Activated CD4-positive, alpha-beta T cell treated with anti-CD3 and anti-CD28 coated beads, Interleukin-10, Interleukin-2, amounts not matched to agents 100 ng/mL and 50 ng/mL, durations not matched to agents 16 hours and 8 hours (primary cell): ENCODE measurements at regions not wholly inside any gene's neighbourhood (a gene's known extent, or its start where the extent isn't known, plus 50 kb on each side); places are given as distances from the start of the nearest gene placed in this dataset.
A peak's percentile ranks its signal among the peaks of the same experiment; 100 is the strongest.

Source experiments
- DNase-seq: peaks from one replicate; pipeline ENCODE4 v3.0.0-alpha.2; 2020

DNA sequence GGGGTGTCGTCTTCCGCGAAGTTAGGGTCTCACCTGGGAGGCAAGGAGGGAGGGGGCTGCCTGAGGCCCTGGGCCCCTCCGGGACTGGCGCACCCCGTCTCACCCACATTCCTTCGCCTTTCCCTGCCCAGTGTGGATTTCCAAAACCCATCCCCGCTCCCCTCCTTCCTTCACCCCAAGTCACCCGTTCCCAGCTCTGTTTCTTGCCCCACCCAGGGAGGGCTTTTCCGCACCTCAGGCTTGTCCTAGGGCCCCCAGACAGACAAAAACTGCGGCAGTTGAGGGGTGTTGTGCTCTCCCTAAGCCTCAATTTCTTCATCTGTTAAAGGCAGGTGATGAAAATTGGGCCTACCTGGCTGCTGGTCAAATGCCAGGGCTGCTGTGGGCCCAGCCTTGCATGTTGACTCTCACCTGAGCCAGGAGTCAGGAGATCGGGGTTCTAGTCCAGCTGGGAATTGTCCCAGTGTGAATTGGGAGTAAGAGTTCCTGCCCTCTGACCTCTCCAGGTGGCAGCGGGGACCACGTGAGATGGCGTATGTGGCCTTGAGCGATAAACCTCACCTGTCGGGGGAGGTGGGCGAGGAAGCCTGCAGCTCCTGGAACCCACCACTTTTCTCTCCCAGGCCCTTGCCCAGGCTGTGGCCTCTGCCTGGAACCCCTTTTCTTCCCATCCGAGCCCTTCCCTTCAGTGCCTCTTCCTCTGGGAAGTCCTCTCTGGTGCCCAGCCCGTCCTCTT, 143.4 kb upstream of the IER5L start:
- DNase-seq: no peak

DNA sequence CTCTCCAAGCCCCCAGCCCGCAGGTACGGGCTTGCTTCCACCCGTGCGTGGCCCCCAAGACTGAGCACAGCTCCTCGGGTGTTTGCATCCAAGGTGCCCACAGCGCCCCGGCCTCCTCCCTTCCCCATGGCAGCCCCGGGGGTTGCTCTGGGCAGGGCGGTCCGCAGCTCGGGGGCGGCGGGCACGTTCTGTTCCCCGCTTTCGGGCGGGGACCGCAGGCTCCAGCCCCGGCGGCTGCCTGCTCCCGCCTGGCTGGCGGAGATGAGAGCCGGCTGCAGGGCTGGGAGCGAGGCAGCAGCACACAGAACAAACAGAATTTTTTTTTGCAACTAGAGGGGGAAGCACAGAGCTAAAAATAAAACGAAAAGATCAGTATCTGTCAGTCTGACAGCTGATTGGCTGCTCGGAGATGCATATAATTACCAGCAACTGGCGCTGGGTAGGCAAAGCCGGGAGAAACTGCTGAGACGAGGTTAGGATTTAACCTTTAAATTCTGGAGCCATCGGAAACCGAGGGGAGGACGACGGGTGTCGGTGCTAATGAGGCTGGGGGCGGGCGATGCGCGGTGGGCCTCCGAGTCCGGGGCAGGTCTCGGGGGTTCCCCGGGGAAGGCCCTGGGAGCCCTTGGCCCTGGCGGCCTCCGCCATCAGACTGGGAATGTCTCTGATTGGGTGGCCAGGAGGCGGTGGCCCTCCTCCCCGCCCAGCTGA, 142.7 kb upstream of the IER5L start:
- DNase-seq: peak; percentile 61

DNA sequence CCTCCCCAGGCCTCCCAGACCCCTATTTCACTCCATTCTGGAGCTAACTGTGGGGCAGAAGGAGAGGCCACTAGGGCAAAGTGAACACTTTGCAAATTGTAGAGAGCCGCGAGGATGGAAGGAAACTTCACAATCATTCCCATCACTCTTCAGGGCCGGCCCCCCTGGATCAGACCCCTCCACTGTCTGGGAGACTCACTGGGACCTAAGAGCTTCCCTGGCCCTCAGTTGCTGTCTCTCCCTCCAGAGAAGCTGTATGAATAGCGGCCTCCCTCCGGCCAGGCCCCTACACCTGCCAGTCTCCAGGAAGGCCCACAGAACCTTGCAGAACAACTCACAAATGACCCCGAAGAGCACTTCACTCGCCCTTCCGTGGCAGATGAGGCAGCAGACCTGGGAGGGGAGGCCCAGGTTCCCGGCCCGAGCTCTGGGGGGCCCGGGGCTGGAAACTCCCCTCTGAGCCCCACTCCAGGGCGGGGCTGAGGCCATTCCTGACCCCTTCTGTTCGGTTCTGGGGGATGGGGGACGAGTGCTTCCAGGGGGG, 141.9 kb upstream of the IER5L start:
- DNase-seq: no peak

DNA sequence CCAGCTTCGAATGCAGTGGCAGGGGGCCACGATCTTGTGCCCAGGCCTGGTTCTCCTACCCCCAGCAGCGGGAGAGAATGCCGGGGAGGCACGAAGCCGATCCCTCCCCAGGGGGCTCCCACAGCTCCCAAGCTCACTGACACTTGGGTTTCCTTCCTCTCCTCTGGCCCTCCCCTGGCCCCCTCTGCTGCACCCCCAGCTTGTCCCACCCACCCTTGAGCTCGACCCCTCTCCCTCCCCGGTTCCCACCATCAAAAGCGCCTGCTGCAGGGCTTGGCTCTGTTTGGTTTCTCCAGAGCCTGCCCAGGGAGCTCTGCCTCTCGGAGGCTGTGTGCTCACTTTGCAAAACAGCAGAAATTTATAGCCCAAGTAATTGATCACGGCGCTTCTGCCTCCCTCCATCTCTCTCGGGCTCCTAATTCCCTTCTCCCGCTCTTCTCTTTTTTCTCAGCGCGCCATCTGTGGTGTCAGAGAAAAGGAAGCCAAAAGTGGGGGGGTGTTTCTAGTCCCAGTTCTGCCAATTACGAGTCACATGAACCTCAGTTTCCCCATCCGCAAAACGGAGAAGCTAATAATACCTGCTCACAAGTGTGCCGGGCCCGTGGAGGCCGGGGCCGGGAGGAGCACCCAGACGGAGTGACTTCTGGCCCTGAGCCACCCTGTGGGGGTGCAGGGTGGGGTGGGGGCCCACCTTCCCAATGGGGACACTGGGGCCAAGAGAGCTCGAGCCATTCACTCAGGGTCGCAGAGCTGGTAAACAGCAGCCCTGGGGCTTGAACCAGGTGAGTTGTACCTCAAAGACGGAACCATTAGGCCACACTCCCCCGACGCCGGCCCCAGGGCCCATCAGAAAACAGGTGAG, 141.2 kb upstream of the IER5L start:
- DNase-seq: no peak

DNA sequence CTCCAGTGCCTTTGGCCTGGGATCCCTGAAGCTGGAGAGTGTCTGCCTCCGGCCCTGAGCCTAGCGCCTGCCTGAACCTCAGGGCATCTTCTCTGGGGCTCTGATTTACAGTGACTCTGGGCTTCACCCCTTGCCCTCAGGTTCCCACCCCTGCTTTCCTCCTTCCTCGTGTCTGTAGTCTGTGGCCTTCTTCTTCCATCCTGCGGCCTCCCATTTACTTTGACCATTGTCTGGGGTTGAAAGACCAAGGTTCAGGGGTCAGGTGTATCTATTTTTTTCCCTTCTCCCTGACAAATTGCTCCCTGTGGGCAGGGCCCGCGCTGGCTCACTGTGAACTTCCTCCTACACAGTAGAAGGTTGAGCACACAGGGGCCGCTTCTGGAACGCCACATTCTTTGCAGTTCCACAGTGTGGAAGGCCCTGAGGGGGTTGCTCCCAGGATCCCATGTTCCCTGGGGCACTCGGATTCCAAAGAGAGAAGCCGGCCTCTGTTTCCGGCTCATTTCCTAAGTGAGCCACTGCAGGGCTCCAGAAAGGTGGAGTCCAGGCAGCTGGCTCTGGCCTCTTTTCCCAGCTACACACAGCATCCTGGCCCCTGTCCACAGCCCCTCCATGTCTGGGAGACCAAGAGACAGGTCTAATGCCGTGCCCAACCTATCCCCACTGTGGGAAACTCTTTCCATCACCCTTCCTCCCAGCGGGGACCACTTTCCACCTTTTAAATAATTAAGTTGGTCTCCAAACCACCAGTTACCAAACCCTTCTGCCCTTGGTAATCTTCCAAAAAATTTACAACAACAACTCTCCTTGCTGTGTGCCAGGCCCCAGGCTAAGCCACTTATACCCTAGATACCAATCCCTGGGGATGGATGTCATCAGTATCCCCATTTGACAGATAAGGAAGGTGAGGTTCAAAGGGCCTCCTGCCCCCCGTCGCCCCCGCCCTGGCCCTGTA, 140.3 kb upstream of the IER5L start:
- DNase-seq: no peak

DNA sequence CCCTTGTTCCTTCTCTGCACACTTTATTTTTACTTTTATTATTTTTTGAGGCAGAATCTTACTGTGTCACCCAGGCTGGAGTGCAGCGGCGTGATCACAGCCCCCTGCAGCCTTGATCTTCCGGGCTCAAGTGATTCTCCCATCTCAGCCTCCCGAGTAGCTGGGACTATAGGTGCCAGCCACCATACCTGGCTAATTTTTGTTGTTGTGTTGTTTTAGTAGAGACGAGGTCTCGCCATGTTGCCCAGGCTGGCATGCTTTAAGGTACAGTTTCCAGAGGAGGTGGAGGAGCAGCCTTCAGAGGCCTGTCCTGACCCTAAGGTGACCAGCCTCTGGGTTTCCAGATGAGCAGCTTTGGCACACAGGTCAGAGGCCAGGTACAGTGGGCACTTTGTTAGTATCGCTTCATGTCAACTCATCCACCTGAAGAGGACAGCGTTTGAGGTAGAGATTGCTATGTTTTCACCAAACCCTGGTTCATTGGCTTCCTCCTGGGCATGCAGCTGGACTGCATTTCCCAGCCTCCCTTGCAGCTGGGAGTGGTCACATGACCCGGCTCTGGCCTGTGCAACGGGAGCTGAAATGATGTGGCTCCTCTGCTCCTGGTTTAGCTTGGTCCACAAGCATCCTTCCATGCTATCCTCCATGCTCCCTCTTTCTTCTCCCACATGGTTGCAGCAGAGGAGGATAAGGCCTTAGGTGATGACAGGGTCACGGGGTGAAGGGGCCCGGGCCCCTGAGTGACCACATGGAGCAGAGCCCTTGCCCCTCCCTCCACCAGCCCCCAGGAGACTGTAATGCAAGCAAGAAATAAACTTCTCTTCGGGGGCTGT, 139.3 kb upstream of the IER5L start:
- peak; percentile 33 for DNase-seq

GRCh38 chr9:129316281-129317030, 138.4 kb upstream of the IER5L start:
- DNase-seq: no peak

GRCh38 chr9:129313331-129313955, 135.4 kb upstream of the IER5L start:
- DNase-seq: no peak

- DNase-seq: no peak
These were observed 134.4 kb upstream of the IER5L start for GRCh38 chr9:129312251-129313122.

DNA sequence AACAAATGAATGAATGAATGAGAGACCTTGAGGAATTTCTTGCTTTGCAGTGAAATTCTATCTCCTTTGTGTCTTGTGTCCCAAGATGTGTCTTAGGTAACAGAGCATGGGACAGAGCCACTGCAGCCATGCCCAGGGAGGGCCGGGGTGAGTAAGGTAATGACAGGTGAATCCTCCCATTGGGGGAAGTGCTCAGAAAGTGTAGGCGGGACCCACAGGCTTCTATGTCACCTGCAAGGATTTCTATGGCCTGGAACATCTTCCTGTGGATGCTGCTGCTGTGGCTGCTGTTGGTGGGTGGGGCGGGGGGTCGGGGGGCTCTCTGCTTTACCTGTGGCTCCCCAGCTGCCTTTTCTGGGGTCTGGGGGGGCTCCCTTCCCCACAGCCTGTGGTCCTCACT, 133.6 kb upstream of the IER5L start:
- no peak for DNase-seq

DNA sequence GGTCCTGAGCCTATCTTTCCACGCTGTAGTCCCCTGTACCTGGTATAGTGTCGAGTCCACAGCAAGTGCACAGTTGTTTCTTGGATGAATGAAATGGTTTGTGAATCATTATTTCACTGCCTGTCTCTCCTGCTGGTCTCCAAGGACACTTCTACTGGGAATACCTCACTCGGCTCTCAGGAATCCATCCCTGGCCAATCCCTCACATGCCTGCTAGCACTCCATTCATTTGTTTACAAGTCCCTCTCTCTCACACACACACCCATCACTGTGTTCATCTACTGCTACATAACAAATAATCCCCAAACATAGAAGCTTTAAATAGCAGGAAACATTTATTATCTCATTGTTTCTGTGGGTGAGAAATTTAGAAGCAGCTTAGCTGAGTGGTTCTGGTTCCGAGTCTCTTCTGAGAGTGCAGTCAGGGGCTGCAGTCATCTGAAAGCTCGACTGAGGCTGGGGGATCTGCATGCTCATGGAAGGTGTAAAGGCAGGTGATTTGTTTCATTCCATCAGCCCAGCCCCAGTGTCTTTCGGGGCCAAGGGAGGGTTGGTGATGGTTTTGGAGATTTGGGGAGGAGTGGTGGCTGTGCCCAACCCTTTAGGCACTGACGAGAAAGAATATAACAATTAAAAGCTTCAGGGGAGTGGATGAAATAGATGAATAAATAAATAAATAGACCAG, 132.7 kb upstream of the IER5L start:
- no peak for DNase-seq

- DNase-seq: no peak
These were observed 131.8 kb upstream of the IER5L start for GRCh38 chr9:129309906-129310305.

- no peak for DNase-seq
These were observed 131.0 kb upstream of the IER5L start for GRCh38 chr9:129309041-129309430.

DNA sequence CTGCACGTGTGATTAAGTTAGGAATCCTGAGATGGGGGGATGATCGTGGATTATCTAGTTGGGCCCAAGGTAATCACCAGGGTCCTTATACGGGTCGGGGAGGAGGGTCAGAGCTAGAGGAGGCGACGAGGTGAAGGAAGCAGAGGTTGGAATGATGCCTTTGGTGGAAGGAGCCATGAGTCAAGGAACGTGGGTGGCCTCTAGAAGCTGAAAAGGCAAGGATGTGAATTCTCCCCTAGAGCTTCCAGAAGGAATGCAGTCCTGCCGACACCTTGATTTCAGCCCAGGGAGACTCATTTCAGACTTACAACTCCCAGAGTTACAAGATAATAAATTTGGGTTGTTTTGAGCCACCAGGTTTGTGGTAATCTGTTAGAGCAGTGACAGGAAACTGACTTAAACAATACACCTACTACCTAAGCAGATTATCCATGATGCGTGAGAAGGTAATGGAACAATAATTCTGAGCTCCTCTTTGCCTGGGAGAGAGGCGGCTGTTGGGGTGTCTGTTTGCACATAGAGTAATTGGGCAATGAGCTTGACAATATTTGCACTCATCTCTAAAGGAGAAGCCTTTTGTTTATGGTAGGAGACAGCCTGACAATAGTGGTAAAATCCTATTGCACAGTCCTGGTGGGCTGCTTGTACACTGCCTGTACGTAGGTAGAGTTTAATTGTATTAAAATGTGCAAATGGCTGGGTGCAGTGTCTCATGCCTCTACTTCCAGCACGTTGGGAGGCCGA, 129.3 kb upstream of the IER5L start:
- no peak for DNase-seq

- DNase-seq: no peak
These were observed 128.4 kb upstream of the IER5L start for GRCh38 chr9:129306318-129306973.

DNA sequence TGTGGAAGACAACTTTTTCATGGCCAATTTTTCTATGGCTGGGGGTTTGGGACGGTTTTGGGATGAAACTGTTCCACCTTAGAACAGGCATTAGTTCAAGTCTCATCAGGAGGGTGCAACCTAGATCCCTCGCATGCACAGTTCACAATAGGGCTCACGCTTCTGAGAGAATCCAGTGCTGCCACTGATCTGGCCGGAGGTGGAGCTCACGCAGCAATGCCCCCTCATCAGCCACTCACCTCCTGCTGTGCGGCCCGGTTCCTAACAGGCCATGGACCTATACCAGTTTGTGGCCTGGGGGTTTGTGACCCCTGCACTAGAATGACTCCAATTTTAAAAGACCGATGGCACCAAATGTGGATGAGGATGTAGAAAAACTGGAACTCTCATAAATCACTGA, 127.2 kb upstream of the IER5L start:
- DNase-seq: no peak

DNA sequence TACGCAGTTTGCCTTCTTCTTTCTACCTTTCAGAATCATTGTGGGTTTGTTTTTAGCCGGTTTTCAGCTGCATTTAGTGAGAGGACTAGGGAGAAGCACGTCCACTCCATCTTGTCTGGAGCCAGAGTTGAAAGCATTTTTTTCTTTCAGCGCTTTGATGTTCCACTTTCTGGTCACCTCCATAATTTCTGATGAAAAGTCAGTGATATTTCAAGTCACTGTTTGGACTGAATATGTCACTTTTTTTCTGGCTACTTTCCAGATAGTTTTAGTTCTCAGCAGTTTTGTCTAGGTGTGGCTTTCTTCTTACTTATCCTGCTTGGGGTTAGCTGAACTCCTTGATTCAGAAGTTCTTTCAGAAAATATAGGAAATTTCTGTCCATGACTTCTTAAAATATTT, 123.9 kb upstream of the IER5L start:
- DNase-seq: no peak
